HCT116 (cell line): ENCODE measurements at regions not wholly inside any gene's neighbourhood (a gene's known extent, or its start where the extent isn't known, plus 50 kb on each side); places are given as distances from the start of the nearest gene placed in this dataset.

Source experiments
- ATAC-seq: fragments of 200-7000 bp; cut with Tn5 transposase; 2 replicates; pipeline ENCODE4 v1.9.1; 2020; ENCODE audit warnings: mild to moderate bottlenecking, moderate library complexity
- BruUV-seq: library from RNA; stranded (reverse); fragments of 400-500 nt; replicated peaks from 2 replicates; lab custom pipeline; 2021; lab: Mats Ljungman, UMichigan
- CTCF ChIA-PET: fragments of 300-600 bp; sonication (Branson Sonifier 250); formaldehyde crosslinking; loops from one replicate; lab custom pipeline; 2021; ENCODE audit warnings: antibody characterized with exemption; lab: Charles Lee
- POLR2A ChIA-PET: fragments of 300-600, 350-600 bp; sonication (Branson Sonifier 250); formaldehyde crosslinking; loops from one replicate; lab custom pipeline; 2021; ENCODE audit warnings: antibody characterized with exemption; lab: Charles Lee
- RAD21 ChIA-PET, 2 experiments: fragments of 300-600 bp; sonication (Branson Sonifier 250); formaldehyde crosslinking; loops; one replicate each; lab custom pipeline; 2023; ENCODE audit warnings: low total read pairs in 2 of 2; ENCODE audit not compliant: uncharacterized antibody in 2 of 2, unreplicated experiment in 2 of 2, low non-redundant PET in 1 of 2; lab: Charles Lee
- DNase-seq: peaks from one replicate; pipeline ENCODE4 v3.0.0-alpha.2; 2010; ENCODE audit warnings: low read depth, low spot score
- H2AFZ ChIP-seq: fragments of 200-600 bp; shearing (Covaris generic), sonication (generic); 2 replicates; pipeline ENCODE4 v1.6.1; 2017; ENCODE audit warnings: low read depth, mixed run types, mixed read lengths, antibody characterized with exemption, low read length; ENCODE audit not compliant: poor library complexity, severe bottlenecking
- H3K27ac ChIP-seq: 2 replicates; pipeline ENCODE4 v1.5.1; 2012; ENCODE audit warnings: low read depth, low read length
- H3K27me3 ChIP-seq: fragments of 200-600 bp; sonication (generic); 2 replicates; pipeline ENCODE4 v1.6.1; 2016; ENCODE audit warnings: mixed run types, low read length, mixed read lengths; ENCODE audit not compliant: insufficient read depth
- H3K36me3 ChIP-seq, 2 experiments: fragments of 200-500 bp in 1 of 2; fragments of 200-600 bp in 1 of 2; sonication (Bioruptor generic) in 1 of 2; sonication (generic) in 1 of 2; 2 replicates each; pipeline versions ENCODE4 v1.5.1 to v1.6.1; 2014 to 2016; ENCODE audit warnings: low read length in 2 of 2, inconsistent platforms in 1 of 2, mixed read lengths in 1 of 2, mixed run types in 1 of 2; ENCODE audit not compliant: insufficient read depth in 2 of 2, control insufficient read depth in 1 of 2
- H3K4me1 ChIP-seq, 2 experiments: fragments of 200-600 bp in 1 of 2; sonication (generic) in 1 of 2; 2 replicates each; pipeline versions ENCODE4 v1.5.1 to v1.6.1; 2012 to 2017; ENCODE audit warnings: low read length in 2 of 2, inconsistent platforms in 1 of 2, mild to moderate bottlenecking in 1 of 2, mixed read lengths in 1 of 2, mixed run types in 1 of 2, moderate library complexity in 1 of 2; ENCODE audit not compliant: insufficient read depth in 2 of 2, control insufficient read depth in 1 of 2
- H3K4me2 ChIP-seq: fragments of 200-600 bp; sonication (generic); 2 replicates; pipeline ENCODE4 v1.6.1; 2017; ENCODE audit warnings: mixed run types, low read length, mixed read lengths
- H3K4me3 ChIP-seq, 2 experiments: fragments of 200-600 bp in 1 of 2; sonication (generic) in 1 of 2; replicated peaks in 1 of 2; 2 replicates each; pipeline ENCODE4 v1.5.1; 2011 to 2016; ENCODE audit warnings: low read length in 2 of 2, control low read depth in 1 of 2, low read depth in 1 of 2, mild to moderate bottlenecking in 1 of 2, mixed read lengths in 1 of 2, mixed run types in 1 of 2
- H3K79me2 ChIP-seq: fragments of 200-600 bp; sonication (generic); 2 replicates; pipeline ENCODE4 v1.6.1; 2017; ENCODE audit warnings: mild to moderate bottlenecking, mixed run types, low read length, moderate library complexity, mixed read lengths; ENCODE audit not compliant: insufficient read depth
- H3K9ac ChIP-seq: fragments of 200-600 bp; sonication (generic); 2 replicates; pipeline ENCODE4 v1.6.1; 2016; ENCODE audit warnings: low read length, mixed read lengths
- H3K9me2 ChIP-seq: fragments of 200-600 bp; sonication (generic), shearing (Covaris generic); 2 replicates; pipeline ENCODE4 v1.6.1; 2017; ENCODE audit warnings: mixed run types, mild to moderate bottlenecking, moderate library complexity; ENCODE audit not compliant: insufficient read depth
- H3K9me3 ChIP-seq, 2 experiments: fragments of 200-500 bp in 1 of 2; fragments of 200-600 bp in 1 of 2; sonication (Bioruptor generic) in 1 of 2; sonication (generic) in 1 of 2; 2 replicates each; pipeline ENCODE4 v1.6.1; 2014 to 2017; ENCODE audit warnings: low read length in 2 of 2, mixed read lengths in 2 of 2, inconsistent platforms in 1 of 2, low read depth in 1 of 2, mild to moderate bottlenecking in 1 of 2, mixed run types in 1 of 2, moderate library complexity in 1 of 2; ENCODE audit not compliant: control insufficient read depth in 1 of 2, insufficient read depth in 1 of 2
- H4K20me1 ChIP-seq: fragments of 200-600 bp; sonication (generic), shearing (Covaris generic); 2 replicates; pipeline ENCODE4 v1.6.1; 2017; ENCODE audit warnings: mixed run types, mild to moderate bottlenecking, moderate library complexity; ENCODE audit not compliant: insufficient read depth
- ATF3 ChIP-seq: IDR thresholded peaks from 2 replicates; pipeline ENCODE4 v1.6.1; 2012
- CEBPB ChIP-seq: IDR thresholded peaks from 2 replicates; pipeline ENCODE4 v1.6.1; 2012; ENCODE audit warnings: low read depth
- EGR1 ChIP-seq: IDR thresholded peaks from 2 replicates; pipeline ENCODE4 v1.6.1; 2012; ENCODE audit warnings: low read depth
- ELF1 ChIP-seq: IDR thresholded peaks from 2 replicates; pipeline ENCODE4 v1.6.1; 2012; ENCODE audit warnings: low read depth, borderline replicate concordance
- EZH2 ChIP-seq: fragments of 200-600 bp; sonication (generic); IDR thresholded peaks from 2 replicates; pipeline ENCODE4 v1.6.1; 2017; ENCODE audit warnings: antibody characterized with exemption, mixed run types
- EZH2phosphoT487 ChIP-seq: fragments of 200-600 bp; IDR thresholded peaks from 2 replicates; pipeline ENCODE4 v1.6.1; 2018; ENCODE audit warnings: antibody characterized with exemption, borderline replicate concordance
- FOSL1 ChIP-seq: IDR thresholded peaks from 2 replicates; pipeline ENCODE4 v1.6.1; 2012; ENCODE audit warnings: low read depth
- JUND ChIP-seq: IDR thresholded peaks from 2 replicates; pipeline ENCODE4 v1.6.1; 2012
- MAX ChIP-seq: IDR thresholded peaks from 2 replicates; pipeline ENCODE4 v1.6.1; 2012
- POLR2A ChIP-seq: IDR thresholded peaks from 2 replicates; pipeline ENCODE4 v1.7.0; 2011; ENCODE audit warnings: borderline replicate concordance; ENCODE audit not compliant: insufficient read depth, insufficient read length; ENCODE audit errors: extremely low read depth
- SIN3A ChIP-seq: IDR thresholded peaks from 2 replicates; pipeline ENCODE4 v1.6.1; 2012; ENCODE audit warnings: low read depth
- SP1 ChIP-seq: IDR thresholded peaks from 2 replicates; pipeline ENCODE4 v1.6.1; 2012; ENCODE audit warnings: low read depth
- SRF ChIP-seq: IDR thresholded peaks from 2 replicates; pipeline ENCODE4 v1.6.1; 2012; ENCODE audit warnings: low read depth
- TCF7L2 ChIP-seq: IDR thresholded peaks from 2 replicates; pipeline ENCODE4 v1.7.0; 2011; ENCODE audit warnings: borderline replicate concordance, inconsistent platforms; ENCODE audit not compliant: insufficient read depth, insufficient read length; ENCODE audit errors: extremely low read depth
- YY1 ChIP-seq: IDR thresholded peaks from 2 replicates; pipeline ENCODE4 v1.6.1; 2011; ENCODE audit warnings: low read length, low read depth, moderate library complexity, mild to moderate bottlenecking; ENCODE audit not compliant: insufficient replicate concordance; ENCODE audit errors: extremely low read depth
- ZNF274 ChIP-seq: fragments of 200-500 bp; sonication (Bioruptor generic); IDR thresholded peaks from 2 replicates; pipeline ENCODE4 v1.6.1; 2014; ENCODE audit warnings: mild to moderate bottlenecking, low read depth, low read length, inconsistent platforms
- intact Hi-C: fragments of 100-400 bp; cut with micrococcal nuclease; formaldehyde crosslinking; loops from 2 replicates; pipeline ENCODE4 v1.10.0; 2022
- TF ChIP-seq, protein P1 (sequence below), 3 experiments: fragments of 200-600 bp in 1 of 3; sonication (generic) in 1 of 3; IDR thresholded peaks in 2 of 3; conservative IDR thresholded peaks in 1 of 3; 2 replicates each; pipeline ENCODE4 v1.5.1; 2012 to 2017; ENCODE audit warnings: low read depth in 2 of 3, low read length in 2 of 3, antibody characterized with exemption in 1 of 3, borderline replicate concordance in 1 of 3, control low read depth in 1 of 3, mild to moderate bottlenecking in 1 of 3, mixed read lengths in 1 of 3, mixed run types in 1 of 3, moderate library complexity in 1 of 3; ENCODE audit not compliant: insufficient read depth in 1 of 3

GRCh38 chr21:16993416-16994038 is 519.3 kb upstream of the CXADR start:
- H3K27ac ChIP-seq, result no peak overlapping the region
- no peak overlapping the region for H3K4me3 ChIP-seq
- no peaks in the 10 kb centered on the region for H3K4me1 ChIP-seq
- no peaks in the 10 kb centered on the region for H3K36me3 ChIP-seq
- H3K9me3 ChIP-seq, result peaks cover 11 to 21% of the 10 kb centered on the region in 2 experiments; a peak in 2 of 4 replicates
- no peaks in the 10 kb centered on the region for H3K9me2 ChIP-seq
- no peaks in the 10 kb centered on the region for H3K27me3 ChIP-seq
- no peak overlapping the region for H2AFZ ChIP-seq
- H4K20me1 ChIP-seq, result no peaks in the 10 kb centered on the region
- POLR2A ChIA-PET, result no interaction called here
- intact Hi-C loops, result no loop called here
- CTCF ChIA-PET, result no interaction called here
- no peak for DNase-seq
- no peaks in the 10 kb centered on the region for H3K79me2 ChIP-seq
- no peak overlapping the region for H3K9ac ChIP-seq
- no peak for TF ChIP-seq TCF7L2
- TF ChIP-seq EZH2phosphoT487, result no peak
- no peak for TF ChIP-seq POLR2A
- no peak for TF ChIP-seq YY1
- no peak for TF ChIP-seq ELF1
- no peak for TF ChIP-seq FOSL1
- TF ChIP-seq SP1, result no peak
- TF ChIP-seq SRF, result no peak
- TF ChIP-seq EZH2, result no peak
- TF ChIP-seq EGR1, result no peak
- no peak for TF ChIP-seq CEBPB
- TF ChIP-seq SIN3A, result no peak
- no peak for TF ChIP-seq ATF3
- TF ChIP-seq MAX, result no peak
- TF ChIP-seq, protein P1, sequence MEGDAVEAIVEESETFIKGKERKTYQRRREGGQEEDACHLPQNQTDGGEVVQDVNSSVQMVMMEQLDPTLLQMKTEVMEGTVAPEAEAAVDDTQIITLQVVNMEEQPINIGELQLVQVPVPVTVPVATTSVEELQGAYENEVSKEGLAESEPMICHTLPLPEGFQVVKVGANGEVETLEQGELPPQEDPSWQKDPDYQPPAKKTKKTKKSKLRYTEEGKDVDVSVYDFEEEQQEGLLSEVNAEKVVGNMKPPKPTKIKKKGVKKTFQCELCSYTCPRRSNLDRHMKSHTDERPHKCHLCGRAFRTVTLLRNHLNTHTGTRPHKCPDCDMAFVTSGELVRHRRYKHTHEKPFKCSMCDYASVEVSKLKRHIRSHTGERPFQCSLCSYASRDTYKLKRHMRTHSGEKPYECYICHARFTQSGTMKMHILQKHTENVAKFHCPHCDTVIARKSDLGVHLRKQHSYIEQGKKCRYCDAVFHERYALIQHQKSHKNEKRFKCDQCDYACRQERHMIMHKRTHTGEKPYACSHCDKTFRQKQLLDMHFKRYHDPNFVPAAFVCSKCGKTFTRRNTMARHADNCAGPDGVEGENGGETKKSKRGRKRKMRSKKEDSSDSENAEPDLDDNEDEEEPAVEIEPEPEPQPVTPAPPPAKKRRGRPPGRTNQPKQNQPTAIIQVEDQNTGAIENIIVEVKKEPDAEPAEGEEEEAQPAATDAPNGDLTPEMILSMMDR (IDR thresholded peaks at IDR 0.05 in 2 of 3, conservative IDR thresholded peaks at IDR 0.05 in 1 of 3; ENCODE audit: borderline replicate concordance in 1 of 3, insufficient read depth in 1 of 3, low read depth in 2 of 3, low read length in 2 of 3), result no peak
- TF ChIP-seq ZNF274, result no peak
- TF ChIP-seq JUND, result no peak
- no peak overlapping the region for H3K4me2 ChIP-seq
- no peak for ATAC-seq
- no TSS peak for BruUV-seq
- RAD21 ChIA-PET, result no interaction called here
